GM12878 (cell line): ENCODE measurements at regions not wholly inside any gene's neighbourhood (a gene's known extent, or its start where the extent isn't known, plus 50 kb on each side); places are given as distances from the start of the nearest gene placed in this dataset.

Source experiments
- ATAC-seq: fragments of 200-7000 bp; cut with Tn5 transposase; 3 replicates; pipeline ENCODE4 v1.9.1; 2020; ENCODE audit warnings: mild to moderate bottlenecking, moderate library complexity
- BruUV-seq: library from RNA; stranded (reverse); fragments of 400-500 nt; replicated peaks from 2 replicates; lab custom pipeline; 2021; lab: Mats Ljungman, UMichigan
- CTCF ChIA-PET: fragments of 300-600 bp; sonication (Branson Sonifier 250); formaldehyde crosslinking; extraction: SDS; loops from one replicate; lab custom pipeline; 2021; ENCODE audit warnings: inconsistent platforms; lab: Yijun Ruan, JAX
- POLR2A ChIA-PET: fragments of 350-600 bp; formaldehyde crosslinking; extraction: SDS; loops from one replicate; lab custom pipeline; 2021; ENCODE audit warnings: inconsistent platforms; lab: Charles Lee
- RAD21 ChIA-PET: fragments of 300-600 bp; sonication (Branson Sonifier 250); formaldehyde crosslinking; loops from one replicate; lab custom pipeline; 2023; ENCODE audit warnings: antibody characterized with exemption; ENCODE audit not compliant: unreplicated experiment; lab: Charles Lee
- SMC1A ChIA-PET: fragments of 300-600 bp; sonication (Branson Sonifier 250); formaldehyde crosslinking; loops from one replicate; lab custom pipeline; 2023; ENCODE audit not compliant: unreplicated experiment, uncharacterized antibody; lab: Charles Lee
- DNase-seq: peaks from one replicate; pipeline ENCODE4 v3.0.0-alpha.2; 2011; ENCODE audit warnings: low read depth, low spot score
- FAIRE-seq: peaks from 3 replicates; lab custom pipeline; 2011; peaks lifted over from hg19 to GRCh38; lab: Jason Lieb, UNC
- H2AFZ ChIP-seq: 2 replicates; pipeline ENCODE4 v1.6.0; 2011; ENCODE audit warnings: low read depth, low read length, control low read depth; ENCODE audit not compliant: control insufficient read depth
- H3K27ac ChIP-seq: 2 replicates; pipeline ENCODE4 v1.5.1; 2011; ENCODE audit warnings: control low read depth; ENCODE audit not compliant: control insufficient read depth, insufficient read depth
- H3K27me3 ChIP-seq, 2 experiments: replicated peaks in 1 of 2; 2 replicates each; pipeline versions ENCODE4 v1.6.0 to v1.6.1; 2011; ENCODE audit warnings: low read length in 1 of 2; ENCODE audit not compliant: control insufficient read depth in 2 of 2, insufficient read depth in 2 of 2
- H3K36me3 ChIP-seq, 2 experiments: 2 replicates each; pipeline ENCODE4 v1.5.1; 2011; ENCODE audit warnings: low read length in 1 of 2; ENCODE audit not compliant: control insufficient read depth in 2 of 2, insufficient read depth in 2 of 2
- H3K4me1 ChIP-seq: 2 replicates; pipeline ENCODE4 v1.6.1; 2011; ENCODE audit warnings: mild to moderate bottlenecking, low read length, moderate library complexity, mixed read lengths; ENCODE audit not compliant: control insufficient read depth, insufficient read depth
- H3K4me2 ChIP-seq: 2 replicates; pipeline ENCODE4 v1.6.0; 2011; ENCODE audit warnings: control low read depth; ENCODE audit not compliant: control insufficient read depth, insufficient read depth
- H3K4me3 ChIP-seq: fragments of 200-600 bp; sonication (generic); 2 replicates; pipeline ENCODE4 v1.5.1; 2016
- H3K79me2 ChIP-seq: 2 replicates; pipeline ENCODE4 v1.6.0; 2011; ENCODE audit warnings: low read length; ENCODE audit not compliant: control insufficient read depth, insufficient read depth
- H3K9ac ChIP-seq: 2 replicates; pipeline ENCODE4 v1.8.0; 2011; ENCODE audit warnings: low read length, control low read depth, mixed read lengths; ENCODE audit not compliant: control insufficient read depth, insufficient read depth
- H3K9me3 ChIP-seq: replicated peaks from 3 replicates; pipeline ENCODE4 v1.5.1; 2011; ENCODE audit warnings: mild to moderate bottlenecking, low read length; ENCODE audit not compliant: control insufficient read depth, insufficient read depth
- H4K20me1 ChIP-seq: 2 replicates; pipeline ENCODE4 v1.6.0; 2011; ENCODE audit not compliant: control insufficient read depth, insufficient read depth
- ETV6 ChIP-seq, 2 experiments: fragments of 450-650 bp in 1 of 2; IDR thresholded peaks in 1 of 2; conservative IDR thresholded peaks in 1 of 2; 2 replicates each; pipeline ENCODE4 v1.6.1; 2014; ENCODE audit warnings: antibody characterized with exemption in 1 of 2, borderline replicate concordance in 1 of 2, low read depth in 1 of 2, mild to moderate bottlenecking in 1 of 2, moderate library complexity in 1 of 2
- POU2F2 ChIP-seq: IDR thresholded peaks from 3 replicates; pipeline ENCODE4 v1.6.1; 2011; ENCODE audit warnings: low read depth, mild to moderate bottlenecking, low read length, borderline replicate concordance
- RAD21 ChIP-seq: IDR thresholded peaks from 2 replicates; pipeline ENCODE4 v1.6.1; 2011; ENCODE audit warnings: mild to moderate bottlenecking, low read depth, low read length, moderate library complexity; ENCODE audit not compliant: insufficient read depth
- ZNF622 ChIP-seq: fragments of 450-650 bp; IDR thresholded peaks from 2 replicates; pipeline ENCODE4 v1.6.1; 2017; ENCODE audit warnings: mild to moderate bottlenecking, inconsistent platforms
- in situ Hi-C: fragments of 300-500 bp; cut with MboI; formaldehyde crosslinking; loops from 9 replicates; pipeline ENCODE4 v1.14.3; 2018; ENCODE audit warnings: mixed read lengths
- intact Hi-C: fragments of 100-400 bp; cut with micrococcal nuclease; formaldehyde crosslinking; loops from one replicate; pipeline ENCODE4 v1.14.2; 2022; ENCODE audit not compliant: unreplicated experiment
- TF ChIP-seq, protein P1 (sequence below): IDR thresholded peaks from 2 replicates; pipeline ENCODE4 v1.6.1; 2012; ENCODE audit warnings: mild to moderate bottlenecking, low read depth, low read length

DNA sequence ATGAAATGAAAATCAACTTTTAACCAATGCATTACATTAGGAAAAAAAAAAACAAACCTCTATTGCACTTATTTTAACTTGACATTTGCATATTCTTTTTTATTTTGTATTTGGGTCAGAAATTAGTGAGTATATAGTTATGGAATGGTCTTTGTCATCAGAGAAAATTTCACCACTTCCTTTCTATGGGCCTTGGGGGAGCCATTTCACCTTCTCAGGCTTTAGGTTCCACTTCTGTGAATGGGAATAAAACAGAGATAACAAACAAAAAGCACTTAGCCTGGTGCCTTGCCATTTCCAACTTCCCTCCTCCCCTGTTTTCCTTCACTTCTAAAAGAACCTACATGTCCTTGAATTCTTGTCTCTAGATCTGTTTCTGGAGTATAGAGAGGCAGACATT is 168.0 kb upstream of the STT3B start:
- ChIA-PET POLR2A (interaction anchor here (1.4 kb wide), 1 partner anchor 10 kb away, joined by 4 read pairs; no protein-coding TSS in a partner anchor), CTCF (interaction anchor here (0.6 to 2.2 kb wide), 4 partner anchors 10 to 533 kb away, joined by 3 to 9 read pairs (median 4); no protein-coding TSS in a partner anchor), RAD21 (interaction anchor here (1.0 kb wide), 1 partner anchor 114 kb away, joined by 3 read pairs; no protein-coding TSS in a partner anchor), SMC1A (interaction anchor here (1.1 to 3.1 kb wide), 7 partner anchors 9 to 138 kb away, joined by 3 to 10 read pairs (median 4); no protein-coding TSS in a partner anchor)
- peaks cover 4% of the 10 kb centered on the region; the same call in 2 of the 3 replicates for H3K9me3 ChIP-seq
- H3K4me3 ChIP-seq: no peak overlapping the region
- FAIRE-seq (no peak), ATAC-seq (no peak), DNase-seq (no peak)
- no peak overlapping the region for H3K9ac ChIP-seq
- BruUV-seq: no TSS peak
- H4K20me1 ChIP-seq: no peaks in the 10 kb centered on the region
- H3K36me3 ChIP-seq: no peaks in the 10 kb centered on the region
- peak; percentile 47 for TF ChIP-seq RAD21
- TF ChIP-seq, protein P1, sequence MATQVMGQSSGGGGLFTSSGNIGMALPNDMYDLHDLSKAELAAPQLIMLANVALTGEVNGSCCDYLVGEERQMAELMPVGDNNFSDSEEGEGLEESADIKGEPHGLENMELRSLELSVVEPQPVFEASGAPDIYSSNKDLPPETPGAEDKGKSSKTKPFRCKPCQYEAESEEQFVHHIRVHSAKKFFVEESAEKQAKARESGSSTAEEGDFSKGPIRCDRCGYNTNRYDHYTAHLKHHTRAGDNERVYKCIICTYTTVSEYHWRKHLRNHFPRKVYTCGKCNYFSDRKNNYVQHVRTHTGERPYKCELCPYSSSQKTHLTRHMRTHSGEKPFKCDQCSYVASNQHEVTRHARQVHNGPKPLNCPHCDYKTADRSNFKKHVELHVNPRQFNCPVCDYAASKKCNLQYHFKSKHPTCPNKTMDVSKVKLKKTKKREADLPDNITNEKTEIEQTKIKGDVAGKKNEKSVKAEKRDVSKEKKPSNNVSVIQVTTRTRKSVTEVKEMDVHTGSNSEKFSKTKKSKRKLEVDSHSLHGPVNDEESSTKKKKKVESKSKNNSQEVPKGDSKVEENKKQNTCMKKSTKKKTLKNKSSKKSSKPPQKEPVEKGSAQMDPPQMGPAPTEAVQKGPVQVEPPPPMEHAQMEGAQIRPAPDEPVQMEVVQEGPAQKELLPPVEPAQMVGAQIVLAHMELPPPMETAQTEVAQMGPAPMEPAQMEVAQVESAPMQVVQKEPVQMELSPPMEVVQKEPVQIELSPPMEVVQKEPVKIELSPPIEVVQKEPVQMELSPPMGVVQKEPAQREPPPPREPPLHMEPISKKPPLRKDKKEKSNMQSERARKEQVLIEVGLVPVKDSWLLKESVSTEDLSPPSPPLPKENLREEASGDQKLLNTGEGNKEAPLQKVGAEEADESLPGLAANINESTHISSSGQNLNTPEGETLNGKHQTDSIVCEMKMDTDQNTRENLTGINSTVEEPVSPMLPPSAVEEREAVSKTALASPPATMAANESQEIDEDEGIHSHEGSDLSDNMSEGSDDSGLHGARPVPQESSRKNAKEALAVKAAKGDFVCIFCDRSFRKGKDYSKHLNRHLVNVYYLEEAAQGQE: no peak
- TF ChIP-seq ZNF622: no peak
- TF ChIP-seq ETV6 (conservative IDR thresholded peaks at IDR 0.05 in 1 of 2, IDR thresholded peaks at IDR 0.05 in 1 of 2; ENCODE audit: borderline replicate concordance in 1 of 2, low read depth in 1 of 2): no peak
- no peak for TF ChIP-seq POU2F2
- no peak overlapping the region for H3K27ac ChIP-seq
- no peaks in the 10 kb centered on the region for H3K4me1 ChIP-seq
- in situ Hi-C loops: no loop called here
- H3K27me3 ChIP-seq: no peaks in the 10 kb centered on the region
- H2AFZ ChIP-seq: peak overlapping the region; percentile 10; the same call in 1 of the 2 replicates
- intact Hi-C loops: no loop called here
- H3K79me2 ChIP-seq: no peaks in the 10 kb centered on the region
- no peak overlapping the region for H3K4me2 ChIP-seq
